NB4 (cell line): ENCODE measurements at regions not wholly inside any gene's neighbourhood (a gene's known extent, or its start where the extent isn't known, plus 50 kb on each side); places are given as distances from the start of the nearest gene placed in this dataset.

ENCODE experiments used
- CTCF ChIP-seq: IDR thresholded peaks from one replicate; pipeline ENCODE4 v1.5.1; 2012; ENCODE audit warnings: low read depth, low read length
- MAX ChIP-seq: IDR thresholded peaks from 2 replicates; pipeline ENCODE4 v1.6.1; 2011; ENCODE audit warnings: low read depth, low read length
- MYC ChIP-seq: IDR thresholded peaks from 2 replicates; pipeline ENCODE4 v1.6.1; 2011; ENCODE audit warnings: low read depth, low read length
- POLR2A ChIP-seq: IDR thresholded peaks from 2 replicates; pipeline ENCODE4 v1.6.1; 2011; ENCODE audit warnings: mild to moderate bottlenecking; ENCODE audit not compliant: insufficient read length; ENCODE audit errors: extremely low read depth

GRCh38 chr17:33854596-33854995 lies 400.5 kb upstream of the CCL2 start:
- no peak for TF ChIP-seq CTCF
- TF ChIP-seq POLR2A: no peak
- TF ChIP-seq MAX: no peak
- no peak for TF ChIP-seq MYC
